GM21723 (cell line): ENCODE measurements at regions not wholly inside any gene's neighbourhood (a gene's known extent, or its start where the extent isn't known, plus 50 kb on each side); places are given as distances from the start of the nearest gene placed in this dataset.

Experiments used
- ATAC-seq: cut with Tn5 transposase; IDR thresholded peaks from one replicate; pipeline ENCODE4 v1.9.1; 2021; ENCODE audit warnings: mild to moderate bottlenecking, moderate library complexity; ENCODE audit not compliant: unreplicated experiment

DNA sequence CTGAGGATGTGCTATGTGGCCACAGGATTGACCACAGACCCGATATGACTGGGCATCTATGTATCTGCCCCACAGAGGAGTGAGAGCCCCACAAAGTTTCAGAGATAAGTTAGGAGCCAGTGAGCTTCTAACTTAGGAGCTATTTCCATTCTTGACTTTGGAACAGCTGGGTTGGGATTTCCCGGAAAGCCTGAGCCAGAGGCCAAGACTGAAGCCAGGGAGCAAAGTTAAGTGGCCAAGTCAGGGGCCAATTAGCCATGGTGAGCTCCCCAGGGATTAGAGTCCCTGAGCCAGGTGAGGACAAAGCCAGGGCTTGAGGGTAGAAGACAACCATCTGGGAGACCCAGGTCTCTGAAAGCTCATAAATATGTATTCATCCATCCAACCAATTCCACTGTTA lies 143.6 kb downstream of the MAFB start:
- no peak for ATAC-seq

DNA sequence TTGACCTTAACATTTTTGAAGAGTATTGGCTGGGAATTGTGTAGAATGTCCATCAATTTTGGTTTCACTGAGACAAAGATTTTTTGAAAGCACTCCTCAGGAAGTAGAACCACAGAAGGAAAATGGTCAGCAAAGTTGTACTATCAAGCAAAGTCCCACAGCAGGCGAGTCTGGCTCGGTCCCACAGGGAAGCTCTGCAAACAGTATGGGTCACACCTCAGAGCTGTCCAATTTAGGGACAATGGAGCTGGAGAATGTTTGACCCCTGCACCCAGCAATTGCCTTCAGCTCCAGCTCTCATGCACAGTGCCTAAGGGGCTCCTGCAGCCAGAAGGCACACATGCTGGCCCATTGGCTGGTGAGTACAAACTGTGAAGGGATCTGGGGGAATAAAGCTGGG lies 147.0 kb downstream of the MAFB start:
- no peak for ATAC-seq

DNA sequence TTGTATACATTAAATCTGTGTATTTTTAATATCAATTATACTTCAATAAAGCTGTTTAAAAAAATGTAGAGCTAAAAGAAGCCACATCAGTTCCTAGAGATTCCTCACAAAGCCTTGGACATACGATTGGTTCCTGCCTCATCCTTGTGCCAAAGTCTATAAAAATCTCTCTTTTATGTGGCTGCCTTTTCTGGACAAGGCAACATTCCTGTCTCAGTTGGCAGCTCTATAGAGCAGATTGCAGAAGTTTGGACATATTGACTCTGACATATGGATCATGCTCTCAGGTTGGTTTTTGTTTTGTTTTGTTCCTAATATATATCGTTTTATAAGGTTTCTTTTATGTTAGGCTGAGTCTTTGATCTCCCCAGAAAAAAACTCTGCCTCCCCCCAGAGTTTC lies 148.9 kb downstream of the MAFB start:
- no peak for ATAC-seq

DNA sequence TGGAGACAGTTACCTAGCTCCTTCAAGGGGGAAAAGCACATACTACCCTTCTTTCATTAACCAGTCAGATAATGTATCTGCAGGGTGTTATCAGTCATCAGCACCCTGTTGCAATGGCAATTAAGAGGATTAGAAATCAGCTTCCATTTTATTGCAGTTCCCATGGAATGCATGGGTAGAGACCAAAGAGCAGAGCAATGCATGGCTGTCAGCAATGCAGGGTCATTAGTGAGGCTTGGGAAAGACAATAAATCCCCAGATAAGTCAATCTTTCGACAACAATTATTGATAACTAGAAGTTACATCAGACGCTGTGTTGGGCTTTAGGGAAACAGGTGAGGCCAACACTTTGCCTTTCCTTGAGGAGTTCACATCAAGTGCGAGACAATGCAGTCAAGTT lies 150.9 kb downstream of the MAFB start:
- no peak for ATAC-seq

DNA sequence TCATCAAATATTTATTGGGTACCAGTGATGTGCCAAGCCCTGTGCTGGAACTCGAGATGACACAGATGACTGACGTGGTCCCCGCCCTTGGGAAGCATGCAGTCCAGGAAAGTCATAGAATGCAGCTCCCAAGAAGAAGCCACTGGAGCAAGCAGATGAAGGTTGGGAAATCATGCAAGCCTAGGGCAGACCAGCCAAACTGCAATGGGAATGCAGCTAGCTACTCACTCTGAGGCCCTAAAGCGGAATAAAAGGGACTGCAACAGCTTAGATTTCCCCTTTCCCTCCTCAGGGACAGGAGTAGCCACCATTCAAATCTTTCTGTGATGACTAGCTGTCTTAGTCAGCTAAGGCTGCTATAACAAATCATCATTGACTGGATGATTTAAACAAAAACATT lies 152.2 kb downstream of the MAFB start:
- ATAC-seq, result no peak

DNA sequence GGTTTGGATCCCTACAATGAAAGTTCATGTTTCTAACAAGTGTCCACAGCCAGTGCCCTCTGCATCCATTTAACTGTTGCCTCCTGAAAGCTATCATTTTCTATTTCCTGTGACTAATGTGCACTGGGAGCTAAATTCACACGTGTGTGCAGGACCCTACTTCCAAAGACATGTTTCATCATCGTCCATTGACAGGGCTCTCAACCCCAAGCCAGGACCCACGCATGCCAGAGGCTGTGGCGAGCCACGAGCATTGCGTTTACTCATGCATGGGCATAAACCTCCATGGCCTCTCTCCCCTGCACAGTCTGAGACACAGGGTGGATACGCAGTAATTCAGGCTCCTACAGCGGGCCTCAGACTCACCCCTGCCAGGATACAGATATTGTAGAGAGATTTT lies 153.2 kb downstream of the MAFB start:
- no peak for ATAC-seq

DNA sequence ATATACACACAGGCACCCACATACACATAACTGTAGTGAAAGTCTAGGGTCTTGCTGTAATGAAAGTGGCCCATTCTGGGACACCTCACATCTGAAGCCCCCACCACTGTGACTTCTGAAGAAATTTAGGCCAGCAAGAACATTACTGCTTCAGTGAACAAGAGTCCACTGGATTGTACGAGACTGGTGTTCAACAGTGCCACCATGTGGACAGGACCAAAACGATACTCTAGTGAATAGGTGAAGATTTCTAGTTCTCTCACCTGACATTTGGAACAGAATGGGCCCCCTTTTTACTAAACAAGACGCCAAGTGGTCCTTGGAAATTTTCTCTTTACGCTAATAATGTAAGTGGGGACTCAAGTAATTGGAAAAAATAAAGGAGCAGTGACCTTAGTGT lies 156.9 kb downstream of the MAFB start:
- no peak for ATAC-seq

DNA sequence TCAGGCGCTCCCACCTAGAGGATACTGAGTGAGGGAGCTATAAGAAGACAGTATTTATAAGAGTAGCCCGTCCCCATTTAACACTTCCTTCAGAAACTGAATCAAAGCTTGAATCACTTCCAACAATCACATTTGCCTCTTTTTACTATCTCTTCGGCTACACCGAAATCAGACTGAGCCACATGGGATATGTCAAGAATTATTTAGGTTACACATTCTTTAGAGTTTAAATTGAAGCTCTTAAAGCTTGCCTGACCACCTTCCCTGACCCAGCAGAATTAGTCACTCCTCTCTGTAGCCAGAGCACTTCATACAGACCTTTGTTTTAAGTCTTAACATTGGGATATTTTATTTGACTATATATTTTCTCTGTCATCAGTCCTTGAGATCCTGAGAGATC lies 163.7 kb downstream of the MAFB start:
- no peak for ATAC-seq

DNA sequence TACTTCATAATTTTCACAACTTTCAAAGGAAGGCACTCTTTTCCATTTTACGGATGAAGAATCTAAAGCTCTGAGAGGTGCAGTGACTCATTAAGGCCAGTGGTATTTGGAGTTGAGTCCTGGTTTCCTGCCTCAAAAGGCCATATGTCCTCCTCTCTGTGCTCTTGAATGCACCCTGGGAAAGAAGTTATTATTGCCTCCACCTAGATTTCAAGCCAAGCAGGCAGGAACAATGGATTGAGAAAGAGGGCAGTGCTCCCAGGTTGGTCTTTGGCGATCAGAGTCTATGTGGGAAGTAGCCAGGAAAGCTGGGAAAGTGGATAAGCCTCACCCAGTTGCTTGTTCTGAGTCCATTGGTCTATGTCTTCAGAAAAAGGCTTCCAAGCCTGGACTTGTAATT lies 165.0 kb downstream of the MAFB start:
- no peak for ATAC-seq

DNA sequence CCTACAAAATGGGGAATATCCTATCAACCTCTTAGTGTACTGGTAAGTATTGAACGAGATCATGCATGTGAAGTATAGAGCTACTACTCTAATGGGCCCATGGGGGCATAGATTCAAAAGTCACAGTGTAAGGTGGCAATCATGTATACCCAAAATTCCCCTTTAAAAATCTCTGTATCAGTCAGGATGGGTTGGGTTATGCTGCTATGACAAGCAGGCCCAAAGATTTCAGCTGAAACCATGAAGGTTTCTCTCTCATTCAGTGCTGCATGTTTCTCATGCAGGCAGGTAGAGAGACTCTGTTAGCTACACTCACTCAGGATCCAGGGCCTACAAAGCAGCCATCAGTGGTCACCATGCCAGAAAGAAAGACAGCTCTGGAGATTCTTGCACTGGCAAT lies 166.6 kb downstream of the MAFB start:
- no peak for ATAC-seq

DNA sequence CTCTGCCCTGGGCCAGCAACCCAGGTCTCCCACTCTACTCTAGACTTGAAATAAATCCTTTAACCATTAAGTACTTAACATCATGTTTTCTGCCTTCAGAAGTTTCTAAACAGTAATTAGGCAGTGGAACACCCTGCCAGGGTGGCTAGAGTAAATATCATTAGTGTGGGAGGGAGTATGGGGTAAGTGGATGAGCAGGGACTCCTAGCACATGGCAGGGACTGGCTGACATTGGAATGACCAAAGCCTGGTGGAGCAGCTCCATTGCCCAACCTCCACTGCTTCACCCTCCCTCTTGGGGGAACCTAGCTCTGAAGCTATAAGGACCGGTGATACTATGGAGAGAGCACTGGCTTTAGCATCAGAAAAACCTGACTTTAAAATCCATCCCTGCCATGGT lies 167.1 kb downstream of the MAFB start:
- ATAC-seq, result no peak

DNA sequence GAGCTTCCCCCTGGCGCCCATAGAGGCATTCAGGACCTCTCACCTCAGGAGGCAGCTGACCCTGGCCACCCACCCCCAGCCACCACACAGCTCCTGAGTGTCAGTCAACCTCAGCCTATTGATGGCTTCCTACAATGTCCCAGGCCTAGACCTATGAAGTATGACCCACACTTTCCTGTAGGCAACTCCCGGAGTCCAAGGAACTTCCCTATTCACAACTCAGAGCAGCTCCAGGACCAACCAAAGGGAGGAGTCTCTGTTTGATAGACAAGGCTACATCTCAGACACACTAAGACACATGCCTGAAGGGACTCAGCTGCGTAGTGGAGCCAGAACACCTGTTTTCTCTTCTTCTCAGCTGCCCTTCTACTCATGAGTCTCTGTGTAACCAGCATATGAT lies 169.1 kb downstream of the MAFB start:
- no peak for ATAC-seq

DNA sequence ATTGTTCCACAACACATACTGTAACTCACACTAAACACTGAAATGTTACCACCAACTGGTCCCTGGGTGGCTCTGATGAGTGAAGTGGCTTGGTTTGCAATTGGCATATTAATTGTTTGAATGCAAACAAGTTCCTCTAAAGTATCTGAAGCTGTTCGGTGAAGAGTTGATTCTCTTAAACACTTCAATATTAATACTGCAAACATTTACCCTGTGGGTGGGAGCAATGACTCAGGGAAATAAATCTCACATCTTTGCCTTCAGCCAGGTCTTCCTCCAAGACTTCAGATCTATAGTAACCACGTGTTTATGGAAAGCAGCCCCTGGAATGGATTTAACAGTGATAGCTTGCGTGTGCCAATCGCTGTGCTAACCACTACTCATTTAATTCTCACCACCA lies 176.0 kb downstream of the MAFB start:
- ATAC-seq, result no peak

DNA sequence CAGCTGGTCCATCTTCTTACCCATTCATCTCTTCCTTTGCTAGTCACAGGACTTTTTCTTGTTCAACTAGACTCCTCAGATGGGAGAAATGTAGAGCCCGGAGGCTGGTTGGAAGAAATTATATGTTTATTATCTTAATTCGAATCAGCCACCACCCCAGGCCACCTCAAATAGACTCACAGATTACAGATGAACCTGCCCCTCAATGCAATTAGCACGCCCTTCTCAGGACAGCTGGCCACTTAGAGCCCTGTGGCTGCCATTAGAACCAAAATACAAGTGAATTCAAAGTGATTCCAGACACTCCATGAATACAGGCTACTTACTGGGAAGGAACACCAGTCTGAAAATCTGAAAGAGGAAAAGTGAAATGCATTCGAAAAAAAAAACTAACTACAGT lies 176.4 kb downstream of the MAFB start:
- ATAC-seq, result no peak

DNA sequence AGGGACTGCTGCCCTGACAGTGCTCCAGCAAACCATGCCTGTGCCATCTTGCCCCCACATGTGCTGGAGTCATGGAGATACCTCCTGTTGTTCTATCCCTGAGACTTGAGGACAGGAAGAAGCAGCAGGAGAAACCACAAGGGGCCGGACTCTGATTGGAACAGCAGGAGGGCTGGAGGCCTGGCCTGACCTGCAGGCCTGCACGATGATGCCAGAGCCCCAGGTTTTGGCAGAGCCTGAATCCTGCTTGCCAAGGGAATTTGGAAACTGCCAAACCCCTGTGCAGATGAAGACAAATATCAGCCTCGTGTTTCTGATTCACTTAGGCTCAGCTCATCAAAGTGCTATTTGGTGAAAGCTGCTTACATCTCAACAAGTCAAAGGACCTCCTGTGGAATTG lies 177.6 kb downstream of the MAFB start:
- no peak for ATAC-seq

DNA sequence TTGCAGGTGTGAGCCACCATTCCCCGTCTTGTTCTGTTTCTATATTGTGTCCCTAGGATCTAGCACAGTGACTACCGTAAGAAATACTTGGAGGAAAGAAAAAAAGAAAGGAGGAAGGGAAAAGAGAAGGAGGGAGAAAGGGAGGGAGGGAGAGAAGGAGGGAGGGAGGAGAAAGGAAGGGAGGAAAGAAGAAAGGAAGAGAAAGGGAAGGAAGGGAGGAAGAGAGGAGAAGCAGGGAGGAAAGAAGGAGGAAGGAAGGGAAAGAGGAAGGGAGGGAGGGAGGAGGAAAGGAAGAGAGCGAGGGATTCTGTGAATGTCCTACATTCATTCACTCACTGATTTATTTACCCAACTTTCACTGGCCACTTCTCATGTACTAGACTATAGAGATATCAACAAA lies 178.4 kb downstream of the MAFB start:
- ATAC-seq, result no peak

DNA sequence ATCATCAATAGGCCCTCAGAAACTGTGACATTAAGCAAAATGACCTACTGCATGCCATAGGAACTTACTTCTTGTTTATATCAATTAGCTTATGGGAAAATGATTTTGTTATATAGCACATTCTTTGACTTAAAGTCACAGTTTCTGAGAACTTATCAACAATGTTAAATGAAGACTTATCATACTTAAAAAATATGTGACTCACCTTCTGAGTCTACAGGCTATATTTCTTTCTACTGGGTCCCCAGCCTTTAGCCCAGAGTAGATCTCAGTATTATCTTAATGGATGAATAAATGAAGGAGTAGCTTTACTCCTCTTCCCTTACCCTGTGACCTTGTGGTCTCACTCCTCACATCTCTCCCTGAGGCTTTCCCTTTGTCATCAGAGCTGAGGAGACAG lies 180.2 kb downstream of the MAFB start:
- ATAC-seq, result no peak

DNA sequence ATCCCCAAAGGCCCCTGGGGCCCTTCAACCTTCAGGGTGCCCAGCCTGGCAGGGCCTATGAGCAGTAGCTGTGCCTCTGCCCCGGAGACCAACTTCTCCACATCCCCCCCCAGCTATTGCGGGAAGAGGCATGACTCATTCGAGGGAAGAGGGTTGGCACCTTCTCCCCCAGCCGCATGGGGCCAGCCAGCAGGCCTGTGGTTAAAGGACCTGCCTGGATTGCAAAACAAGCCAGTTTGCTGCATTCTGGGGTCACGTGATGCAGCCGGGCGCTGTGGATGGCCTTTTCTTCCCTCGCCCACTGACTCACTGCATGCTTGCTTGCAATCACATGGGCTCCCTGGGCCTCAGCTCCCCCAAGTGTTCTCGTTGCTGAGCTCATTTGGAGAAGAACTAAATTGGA lies 182.5 kb downstream of the MAFB start:
- no peak for ATAC-seq

DNA sequence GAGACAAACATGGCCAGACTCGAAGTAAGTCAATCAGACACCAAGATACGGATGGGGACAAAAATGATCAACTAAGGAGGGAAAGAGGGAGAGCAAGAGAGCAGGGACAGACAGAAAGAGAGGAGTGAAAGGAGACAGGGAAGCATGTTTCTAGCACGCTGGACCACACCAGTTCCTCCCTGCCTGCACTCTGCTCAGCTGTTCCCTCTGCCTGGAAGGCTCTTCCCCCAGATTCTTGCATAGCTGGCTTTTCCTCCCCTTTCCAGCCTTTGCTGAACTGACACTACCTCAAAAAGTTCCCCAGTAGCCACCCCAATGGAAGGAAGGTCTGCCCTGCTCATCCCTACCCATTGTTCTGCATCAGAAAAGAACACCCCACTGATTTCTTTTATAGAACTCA lies 185.9 kb downstream of the MAFB start:
- no peak for ATAC-seq

DNA sequence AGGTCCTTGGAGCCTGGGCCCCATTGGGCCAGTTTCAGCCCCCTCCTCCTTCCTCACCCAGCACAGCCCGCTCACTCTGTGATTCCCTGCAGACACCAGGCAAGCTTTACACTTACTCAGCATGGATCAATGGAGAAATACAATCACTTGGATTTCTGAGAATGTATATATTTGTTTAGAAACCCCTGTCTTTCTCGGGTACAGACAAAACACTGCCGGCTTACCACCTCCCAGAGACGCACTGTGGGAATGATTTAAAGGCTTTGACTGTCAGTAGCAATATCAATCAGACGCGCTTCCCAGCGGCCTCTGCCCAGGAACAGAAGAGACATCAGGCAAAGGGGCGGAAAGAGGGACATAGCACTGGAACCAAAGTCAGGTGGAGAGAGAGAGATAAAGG lies 186.5 kb downstream of the MAFB start:
- ATAC-seq, result no peak

DNA sequence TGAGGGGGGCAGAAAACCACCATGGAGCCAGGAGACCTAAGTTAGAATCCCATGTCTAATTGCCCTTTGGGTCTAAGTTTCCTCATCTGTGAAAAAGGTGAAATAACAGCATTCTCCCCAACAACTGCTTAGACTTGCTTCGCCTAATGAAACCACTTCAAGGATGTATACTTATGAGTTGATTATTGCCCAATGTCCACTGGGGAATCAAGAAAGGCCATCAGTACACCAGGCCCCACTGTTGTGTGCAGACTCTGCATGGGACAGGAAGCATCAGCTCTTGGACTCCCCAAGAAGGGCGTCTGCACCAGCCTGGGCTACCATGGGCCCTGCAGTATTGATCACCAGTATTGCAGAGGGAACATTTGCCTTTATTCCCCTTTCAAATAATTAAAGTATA lies 189.6 kb downstream of the MAFB start:
- no peak for ATAC-seq

DNA sequence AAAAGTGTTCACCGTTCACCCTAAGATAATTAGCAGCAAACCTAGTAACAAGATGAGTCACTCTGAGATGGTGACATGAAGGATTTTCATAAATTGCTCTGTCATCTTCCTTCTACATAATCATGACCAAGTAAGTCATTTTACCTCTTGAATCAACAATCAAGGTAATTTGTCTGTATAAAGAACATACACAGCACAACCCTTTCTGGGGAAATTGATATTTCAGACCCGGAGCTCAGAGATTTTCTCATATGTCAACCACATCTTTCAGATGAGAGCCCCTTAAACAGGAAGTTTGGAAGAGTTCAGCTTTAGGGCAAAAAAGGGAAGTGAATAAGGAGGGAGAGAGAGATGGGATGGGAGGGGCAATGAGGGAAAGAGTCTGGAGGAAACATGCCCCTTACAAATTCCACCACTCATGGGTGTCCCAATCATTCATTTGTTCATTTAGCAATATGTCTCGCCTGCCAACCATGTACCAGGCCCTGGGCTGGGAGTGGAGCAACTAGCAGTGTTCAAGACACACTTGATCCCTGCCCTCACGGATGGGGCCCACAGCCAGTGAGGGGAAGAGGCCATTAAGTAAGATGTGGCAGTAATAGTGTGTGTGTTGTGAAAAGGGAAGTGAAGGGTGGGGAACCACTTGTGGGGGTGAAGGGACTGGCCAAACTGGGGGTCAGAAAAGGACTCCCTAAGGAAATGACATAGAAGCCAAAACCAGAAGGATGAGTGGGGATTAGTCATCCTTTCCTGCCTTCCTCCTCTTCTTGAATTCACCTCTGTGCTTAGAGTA lies 190.9 kb downstream of the MAFB start:
- ATAC-seq, result no peak

DNA sequence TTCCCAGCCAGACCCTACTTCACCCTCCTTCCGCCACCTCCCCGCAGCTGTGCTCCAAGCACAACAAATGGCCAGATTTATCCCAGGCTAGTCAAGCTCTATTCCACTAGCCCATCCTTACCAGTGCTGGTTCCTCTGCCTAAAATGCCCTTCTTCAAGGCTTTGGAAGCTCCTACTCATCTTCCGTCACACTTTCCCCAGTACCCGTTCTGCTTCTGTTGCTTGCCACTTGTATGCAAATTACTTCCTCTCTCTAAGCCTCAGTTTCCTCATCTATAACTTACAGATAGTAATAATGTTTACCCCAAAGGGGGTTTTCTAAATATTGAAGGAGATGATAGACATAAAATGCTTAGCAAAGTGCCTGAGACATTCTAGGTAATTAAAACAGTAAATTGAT lies 193.1 kb downstream of the MAFB start:
- no peak for ATAC-seq
